GM23338 (cell line): ENCODE measurements at regions not wholly inside any gene's neighbourhood (a gene's known extent, or its start where the extent isn't known, plus 50 kb on each side); places are given as distances from the start of the nearest gene placed in this dataset.

Experiments used
- CTCF ChIP-seq, 2 experiments: fragments of 200-600 bp in 1 of 2; sonication (generic) in 1 of 2; conservative IDR thresholded peaks; 2 replicates each; pipeline versions ENCODE4 v1.5.1 to v1.6.1; 2016 to 2017; ENCODE audit warnings: antibody characterized with exemption in 2 of 2, low read depth in 2 of 2, mild to moderate bottlenecking in 2 of 2, moderate library complexity in 1 of 2
- EZH2 ChIP-seq: fragments of 200-600 bp; sonication (generic); IDR thresholded peaks from one replicate; pipeline ENCODE4 v1.8.0; 2017; ENCODE audit warnings: antibody characterized with exemption, mild to moderate bottlenecking, low read depth; ENCODE audit not compliant: unreplicated experiment
- POLR2AphosphoS5 ChIP-seq: IDR thresholded peaks from 2 replicates; pipeline ENCODE4 v1.6.1; 2016; ENCODE audit warnings: antibody characterized with exemption, low read depth

DNA sequence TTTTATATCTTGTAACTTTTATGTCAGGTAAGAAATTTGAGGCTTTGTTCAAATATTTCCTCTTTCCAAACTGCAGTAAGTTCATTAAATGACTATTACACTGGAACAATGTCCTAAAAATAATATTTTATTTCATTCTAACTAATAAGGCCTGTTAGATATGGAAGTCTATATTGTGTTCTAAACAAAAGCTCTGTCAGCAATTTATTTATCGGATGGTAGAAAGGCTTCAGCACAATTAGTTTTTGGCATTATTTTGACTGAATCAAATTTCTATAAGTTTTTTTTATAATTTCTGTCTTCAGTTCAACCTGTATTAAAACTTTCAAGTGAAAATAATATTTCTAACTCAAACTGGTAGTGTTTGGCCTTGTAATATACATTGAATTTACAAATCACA, 992.1 kb downstream of the EPHA3 start:
- TF ChIP-seq CTCF (conservative IDR thresholded peaks at IDR 0.05; ENCODE audit: low read depth in 2 of 2) (no peak), POLR2AphosphoS5 (no peak), EZH2 (no peak)
